Right lobe of liver (tissue), 6 donors: ENCODE measurements at regions not wholly inside any gene's neighbourhood (a gene's known extent, or its start where the extent isn't known, plus 50 kb on each side); places are given as distances from the start of the nearest gene placed in this dataset.

Experiments
- ATAC-seq, 4 donors: fragments of 200-7000 bp; cut with Tn5 transposase; one replicate each; pipeline ENCODE4 v1.9.1; 2020; ENCODE audit warnings: mild to moderate bottlenecking in 4 of 4, moderate library complexity in 4 of 4
- DNase-seq, 3 donors: peaks; one replicate each; pipeline ENCODE4 v3.0.0-alpha.2; 2020
- H3K27ac ChIP-seq, 3 donors: fragments of 200-600 bp; one replicate each; pipeline ENCODE4 v1.8.0; 2022
- H3K27me3 ChIP-seq, 2 donors: fragments of 200-600 bp; one replicate each; pipeline ENCODE4 v1.8.0; 2022
- H3K36me3 ChIP-seq, 4 donors: fragments of 200-600 bp; sonication (generic) in 1 of 4; one replicate each; pipeline versions ENCODE4 v1.5.1 to v1.8.0; 2017 to 2022; ENCODE audit warnings: control low read depth in 1 of 4
- H3K4me1 ChIP-seq, 4 donors: fragments of 200-600 bp; sonication (generic) in 1 of 4; one replicate each; pipeline versions ENCODE4 v1.5.1 to v1.8.0; 2017 to 2022; ENCODE audit warnings: control low read depth in 1 of 4
- H3K4me3 ChIP-seq, 3 donors: fragments of 200-600 bp; one replicate each; pipeline ENCODE4 v1.8.0; 2022
- H3K9me3 ChIP-seq, 4 donors: fragments of 200-600 bp; sonication (generic) in 1 of 4; one replicate each; pipeline versions ENCODE4 v1.5.1 to v1.8.0; 2017 to 2022; ENCODE audit warnings: control low read depth in 1 of 4
- CTCF ChIP-seq, 4 donors: fragments of 200-600 bp in 3 of 4; fragments of 450-650 bp in 1 of 4; IDR thresholded peaks; one replicate each; pipeline versions ENCODE4 v1.5.1 to v1.8.0; 2016 to 2022; ENCODE audit warnings: antibody characterized with exemption in 4 of 4, mild to moderate bottlenecking in 2 of 4
- POLR2A ChIP-seq: fragments of 450-650 bp; IDR thresholded peaks from one replicate; pipeline ENCODE4 v1.6.1; 2017; ENCODE audit warnings: antibody characterized with exemption, mild to moderate bottlenecking
- WGBS: methylation state at CpG from one replicate; pipeline ENCODE4 v1.1.6; 2018; ENCODE audit warnings: low coverage, low lambda C conversion rate; ENCODE audit not compliant: insufficient coverage; ENCODE audit errors: missing lambda C conversion rate; 5-methylcytosine and 5-hydroxymethylcytosine counted together
- intact Hi-C, 2 donors: fragments of 100-400 bp; cut with DNase I; formaldehyde crosslinking; loops; one replicate each; pipeline versions ENCODE4 v1.11.2 to v1.14.1; 2022
- donor health status: DM: no; HTN: yes; CAD: no.
- donor health status: DM: no; HTN: no; CAD: no.
- donor health status: DM: no; HTN: no; CAD: no.
- donor health status: DM: no; HTN: yes; CAD: no.
- donor health status: DM: no; HTN: yes; CAD: no.

GRCh38 chr12:131383741-131384543 is 326.9 kb upstream of the SFSWAP start:
- no peak overlapping the region for H3K27ac ChIP-seq
- intact Hi-C loops = no loop called here
- TF ChIP-seq POLR2A (no peak), CTCF (IDR thresholded peaks at IDR 0.05) (no peak)
- no peaks in the 10 kb centered on the region for H3K27me3 ChIP-seq
- no peak for ATAC-seq
- H3K9me3 ChIP-seq = no peaks in the 10 kb centered on the region
- H3K4me3 ChIP-seq = no peak overlapping the region
- no peaks in the 10 kb centered on the region for H3K4me1 ChIP-seq
- 50% methylated on average over 3 of the region's 21 CpGs for WGBS
- DNase-seq = no peak
- no peaks in the 10 kb centered on the region for H3K36me3 ChIP-seq

- no peak for TF ChIP-seq POLR2A
- TF ChIP-seq CTCF (IDR thresholded peaks at IDR 0.05) = no peak
- DNase-seq = no peak
- intact Hi-C loops = no loop called here
- 0% methylated on average over 1 of the region's 8 CpGs for WGBS
- no peak for ATAC-seq
- Histone ChIP-seq H3K4me1 (no peaks in the 10 kb centered on the region), H3K4me3 (no peak overlapping the region), H3K36me3 (no peaks in the 10 kb centered on the region), H3K27ac (no peak overlapping the region), H3K9me3 (no peaks in the 10 kb centered on the region), H3K27me3 (no peaks in the 10 kb centered on the region)
Measured at GRCh38 chr12:131384544-131384855, 326.4 kb upstream of the SFSWAP start.

- no peaks in the 10 kb centered on the region for H3K27me3 ChIP-seq
Measured at GRCh38 chr12:131385313-131386166, 325.4 kb upstream of the SFSWAP start.

GRCh38 chr12:131386167-131386521 is 324.7 kb upstream of the SFSWAP start:
- 35% methylated on average over 5 of the region's 9 CpGs for WGBS
- no peaks in the 10 kb centered on the region for H3K4me1 ChIP-seq
- no peaks in the 10 kb centered on the region for H3K9me3 ChIP-seq
- intact Hi-C loops = no loop called here
- DNase-seq (no peak), ATAC-seq (no peak)
- TF ChIP-seq POLR2A (no peak), CTCF (IDR thresholded peaks at IDR 0.05) (no peak)
- no peaks in the 10 kb centered on the region for H3K27me3 ChIP-seq
- H3K4me3 ChIP-seq = no peak overlapping the region
- no peak overlapping the region for H3K27ac ChIP-seq
- no peaks in the 10 kb centered on the region for H3K36me3 ChIP-seq

More at GRCh38 chr12:131385313-131386166, 325.4 kb upstream of the SFSWAP start:
- no peak for TF ChIP-seq CTCF (IDR thresholded peaks at IDR 0.05)
- no peak for TF ChIP-seq POLR2A
- H3K4me3 ChIP-seq = no peak overlapping the region
- no peaks in the 10 kb centered on the region for H3K4me1 ChIP-seq
- DNase-seq (no peak), ATAC-seq (peak in 1 of 4 donors; percentile 18)
- WGBS = 22% methylated on average over 8 of the region's 26 CpGs
- no peaks in the 10 kb centered on the region for H3K9me3 ChIP-seq
- no peaks in the 10 kb centered on the region for H3K36me3 ChIP-seq
- intact Hi-C loops = no loop called here
- no peak overlapping the region for H3K27ac ChIP-seq
